ENCODE measurements at regions not wholly inside any gene's neighbourhood (a gene's known extent, or its start where the extent isn't known, plus 50 kb on each side); places are given as distances from the start of the nearest gene placed in this dataset.

DNA sequence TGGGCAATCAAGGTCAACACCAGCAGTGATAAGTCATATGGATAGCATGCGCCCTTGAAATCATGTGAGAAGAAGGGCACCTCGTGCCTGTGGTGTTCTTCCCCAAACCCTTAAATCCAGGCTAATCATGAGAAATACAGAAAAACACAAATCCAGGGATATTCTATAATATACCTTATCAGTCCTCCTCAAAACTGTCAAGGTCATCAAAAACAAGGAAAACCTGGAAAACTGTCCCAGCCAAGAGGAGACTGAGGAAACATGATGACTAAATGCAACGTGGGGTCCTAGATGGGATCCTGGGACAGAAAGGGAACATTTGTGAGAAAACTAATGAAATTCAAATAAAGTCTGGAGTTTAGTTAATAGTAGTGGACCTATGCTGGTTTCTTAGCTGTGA lies 201.8 kb upstream of the FAM9B start:
- Histone ChIP-seq H3K4me1 (no peaks in the 10 kb centered on the region), H3K9me3 (no peaks in the 10 kb centered on the region), H3K36me3 (no peaks in the 10 kb centered on the region), H3K27me3 (no peaks in the 10 kb centered on the region), H3K4me3 (no peak overlapping the region), H3K27ac (no peak overlapping the region)
- no peak for DNase-seq
- ATAC-seq, result no peak
- TF ChIP-seq, protein P1, sequence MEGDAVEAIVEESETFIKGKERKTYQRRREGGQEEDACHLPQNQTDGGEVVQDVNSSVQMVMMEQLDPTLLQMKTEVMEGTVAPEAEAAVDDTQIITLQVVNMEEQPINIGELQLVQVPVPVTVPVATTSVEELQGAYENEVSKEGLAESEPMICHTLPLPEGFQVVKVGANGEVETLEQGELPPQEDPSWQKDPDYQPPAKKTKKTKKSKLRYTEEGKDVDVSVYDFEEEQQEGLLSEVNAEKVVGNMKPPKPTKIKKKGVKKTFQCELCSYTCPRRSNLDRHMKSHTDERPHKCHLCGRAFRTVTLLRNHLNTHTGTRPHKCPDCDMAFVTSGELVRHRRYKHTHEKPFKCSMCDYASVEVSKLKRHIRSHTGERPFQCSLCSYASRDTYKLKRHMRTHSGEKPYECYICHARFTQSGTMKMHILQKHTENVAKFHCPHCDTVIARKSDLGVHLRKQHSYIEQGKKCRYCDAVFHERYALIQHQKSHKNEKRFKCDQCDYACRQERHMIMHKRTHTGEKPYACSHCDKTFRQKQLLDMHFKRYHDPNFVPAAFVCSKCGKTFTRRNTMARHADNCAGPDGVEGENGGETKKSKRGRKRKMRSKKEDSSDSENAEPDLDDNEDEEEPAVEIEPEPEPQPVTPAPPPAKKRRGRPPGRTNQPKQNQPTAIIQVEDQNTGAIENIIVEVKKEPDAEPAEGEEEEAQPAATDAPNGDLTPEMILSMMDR (IDR thresholded peaks at IDR 0.05), result no peak
- intact Hi-C loops (cut with DNase I), result no loop called here

DNA sequence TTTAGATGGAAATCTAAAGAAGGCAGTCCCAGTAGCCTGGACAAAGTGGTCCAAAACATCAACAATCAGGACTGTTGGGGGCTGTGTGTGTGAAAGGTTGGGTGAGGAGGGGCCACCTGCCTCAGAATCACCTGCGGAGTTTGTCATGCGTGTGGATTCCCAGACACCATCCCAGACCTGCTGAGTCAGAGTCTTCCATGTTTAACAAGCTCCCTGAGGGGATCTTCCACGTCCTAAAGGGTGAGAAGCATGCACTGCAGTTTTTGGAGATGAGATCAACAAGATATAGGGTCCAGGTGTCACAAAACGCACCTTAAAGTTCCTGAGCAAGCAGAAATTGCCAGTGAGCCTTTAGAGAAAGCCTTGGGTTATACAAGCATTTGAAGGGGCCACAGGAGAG lies 207.0 kb upstream of the FAM9B start:
- Histone ChIP-seq H3K4me1 (no peaks in the 10 kb centered on the region), H3K36me3 (no peaks in the 10 kb centered on the region), H3K27ac (no peak overlapping the region), H3K9me3 (no peaks in the 10 kb centered on the region), H3K4me3 (no peak overlapping the region), H3K27me3 (no peaks in the 10 kb centered on the region)
- TF ChIP-seq, protein P1 (IDR thresholded peaks at IDR 0.05), result no peak
- no peak for ATAC-seq
- no peak for DNase-seq
- intact Hi-C loops (cut with DNase I), result no loop called here

DNA sequence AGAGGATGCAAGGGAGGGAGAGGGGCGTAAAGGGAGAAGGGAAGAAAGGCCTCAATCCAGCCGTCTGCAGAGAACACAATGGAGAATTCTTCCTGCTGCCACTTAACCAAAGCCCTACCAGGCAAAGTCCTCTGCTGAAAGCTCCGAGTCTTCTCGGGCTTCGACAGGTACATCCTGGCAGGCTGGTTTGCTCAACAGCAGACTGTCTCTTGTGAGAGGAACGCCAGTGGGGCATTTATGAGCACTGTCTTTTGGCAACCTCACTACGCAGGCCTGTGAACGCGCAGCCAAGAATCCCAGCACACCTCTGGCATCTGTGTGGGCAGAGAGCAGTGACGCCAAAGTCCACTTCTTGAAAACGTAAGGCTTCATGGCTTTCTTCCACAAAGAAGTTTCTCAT lies 207.5 kb upstream of the FAM9B start:
- H3K9me3 ChIP-seq, result no peaks in the 10 kb centered on the region
- DNase-seq (no peak), ATAC-seq (no peak)
- no peak overlapping the region for H3K4me3 ChIP-seq
- no peaks in the 10 kb centered on the region for H3K27me3 ChIP-seq
- TF ChIP-seq, protein P1 (IDR thresholded peaks at IDR 0.05), result no peak
- no peaks in the 10 kb centered on the region for H3K4me1 ChIP-seq
- H3K36me3 ChIP-seq, result no peaks in the 10 kb centered on the region
- intact Hi-C loops (cut with DNase I), result no loop called here
- no peak overlapping the region for H3K27ac ChIP-seq

DNA sequence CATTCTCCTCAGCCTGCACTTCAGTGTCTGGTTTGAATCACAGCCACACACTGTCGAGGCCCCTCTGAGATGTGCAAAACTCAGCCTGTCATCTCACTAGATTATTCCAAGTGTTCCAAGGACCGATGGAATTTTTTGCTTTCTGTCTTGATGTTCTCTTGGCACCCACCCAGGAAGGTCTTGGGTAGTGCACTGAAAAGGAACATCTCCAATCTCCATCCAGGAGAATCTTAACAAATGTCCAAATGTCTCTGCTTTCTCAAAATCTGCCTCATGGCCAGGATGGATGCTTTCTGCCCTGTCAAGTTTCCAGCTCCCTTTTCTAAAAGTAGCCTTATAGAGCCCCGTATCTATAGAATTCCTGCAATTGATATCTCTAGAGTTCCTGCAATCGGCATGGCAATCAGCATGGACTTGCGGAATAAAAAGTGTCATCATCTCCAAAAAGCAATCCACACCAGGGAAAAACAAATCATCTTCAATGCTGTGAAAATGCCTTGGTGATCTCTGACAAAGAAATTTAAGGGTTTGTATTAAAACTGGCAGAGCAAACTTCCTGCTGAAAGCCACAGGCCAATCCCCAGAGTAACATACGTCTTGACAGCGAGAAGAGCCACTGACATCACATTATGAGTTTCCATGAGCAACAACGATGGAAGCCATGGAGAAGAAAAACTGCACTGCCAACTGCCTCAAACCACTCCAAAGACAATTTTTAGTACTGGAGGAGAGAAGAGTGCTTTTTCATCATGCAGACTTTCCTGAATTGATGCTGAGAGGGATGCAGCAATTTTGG lies 215.3 kb upstream of the FAM9B start:
- H3K27me3 ChIP-seq, result no peaks in the 10 kb centered on the region
- DNase-seq, result no peak
- TF ChIP-seq, protein P1 (IDR thresholded peaks at IDR 0.05), result no peak
- H3K36me3 ChIP-seq, result no peaks in the 10 kb centered on the region
- no peaks in the 10 kb centered on the region for H3K4me1 ChIP-seq
- intact Hi-C loops (cut with DNase I), result no loop called here
- no peak for ATAC-seq
- no peaks in the 10 kb centered on the region for H3K9me3 ChIP-seq
- H3K4me3 ChIP-seq, result no peak overlapping the region
- H3K27ac ChIP-seq, result no peak overlapping the region

DNA sequence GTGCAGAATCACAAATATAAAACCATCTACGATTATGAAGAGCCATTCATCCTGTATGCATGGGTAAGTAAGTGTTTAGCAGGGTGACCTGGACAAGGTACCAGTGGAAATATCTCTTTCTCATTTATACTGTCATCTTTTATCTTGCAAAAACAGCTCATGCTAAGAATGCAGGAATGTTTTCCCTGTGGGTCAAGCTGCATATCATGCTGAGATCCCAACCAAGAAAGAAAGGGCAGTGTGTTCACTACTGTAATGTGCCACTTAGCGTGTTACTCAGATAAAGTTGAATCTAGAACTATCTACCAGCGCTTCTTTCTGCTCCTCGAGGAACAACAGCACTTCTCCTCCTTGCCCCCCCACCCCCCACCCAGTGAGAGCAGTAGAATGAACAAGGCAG lies 212.7 kb upstream of the TBL1X start:
- no peak overlapping the region for H3K27ac ChIP-seq

More for the DNA sequence above, 212.7 kb upstream of the TBL1X start:
- Histone ChIP-seq H3K27me3 (no peaks in the 10 kb centered on the region), H3K4me1 (no peaks in the 10 kb centered on the region), H3K4me3 (no peak overlapping the region), H3K9me3 (no peaks in the 10 kb centered on the region), H3K36me3 (no peaks in the 10 kb centered on the region)
- DNase-seq (no peak), ATAC-seq (no peak)
- TF ChIP-seq, protein P1 (IDR thresholded peaks at IDR 0.05), result no peak
- intact Hi-C loops (cut with DNase I), result no loop called here
